LNCaP clone FGC (cell line): ENCODE measurements at regions not wholly inside any gene's neighbourhood (a gene's known extent, or its start where the extent isn't known, plus 50 kb on each side); places are given as distances from the start of the nearest gene placed in this dataset.

Experiments used
- DNase-seq: peaks from one replicate; pipeline ENCODE4 v3.0.0-alpha.2; 2011; ENCODE audit warnings: low read depth
- H3K4me3 ChIP-seq: 2 replicates; pipeline ENCODE4 v1.5.1; 2011; ENCODE audit warnings: mild to moderate bottlenecking, low read depth, low read length, control low read depth
- CTCF ChIP-seq: IDR thresholded peaks from 2 replicates; pipeline ENCODE4 v1.5.1; 2012; ENCODE audit warnings: mild to moderate bottlenecking; ENCODE audit not compliant: control insufficient read depth, insufficient read depth; ENCODE audit errors: extremely low read depth

- DNase-seq: no peak
- no peak overlapping the region for H3K4me3 ChIP-seq
- no peak for TF ChIP-seq CTCF
Measured at GRCh38 chr17:77496401-77496801, 355.6 kb downstream of the SEC14L1 start.

GRCh38 chr17:77496831-77497577, 356.2 kb downstream of the SEC14L1 start:
- TF ChIP-seq CTCF: no peak
- no peak overlapping the region for H3K4me3 ChIP-seq
- no peak for DNase-seq

- no peak for DNase-seq
- no peak overlapping the region for H3K4me3 ChIP-seq
- TF ChIP-seq CTCF: no peak
Measured at GRCh38 chr17:77497578-77497934, 356.8 kb downstream of the SEC14L1 start.

GRCh38 chr17:77498091-77498741, 357.4 kb downstream of the SEC14L1 start:
- DNase-seq: no peak
- TF ChIP-seq CTCF: no peak
- no peak overlapping the region for H3K4me3 ChIP-seq

- TF ChIP-seq CTCF: no peak
- H3K4me3 ChIP-seq: no peak overlapping the region
- no peak for DNase-seq
Measured at GRCh38 chr17:77498791-77499698, 358.3 kb downstream of the SEC14L1 start.

- TF ChIP-seq CTCF: no peak
- H3K4me3 ChIP-seq: no peak overlapping the region
- DNase-seq: no peak
Measured at GRCh38 chr17:77499699-77500435, 359.1 kb downstream of the SEC14L1 start.
